ENCODE measurements at regions not wholly inside any gene's neighbourhood (a gene's known extent, or its start where the extent isn't known, plus 50 kb on each side); places are given as distances from the start of the nearest gene placed in this dataset.

GRCh38 chr13:76421011-76421410 is 465.2 kb downstream of the KCTD12 start:
- Mint-ChIP-seq H3K4me1 (ENCODE audit: low read depth) (no peaks in the 10 kb centered on the region), H3K36me3 (ENCODE audit: low read depth) (no peaks in the 10 kb centered on the region), H3K9me3 (no peaks in the 10 kb centered on the region), H3K27ac (no peak overlapping the region), H3K4me3 (no peak overlapping the region), H3K27me3 (no peaks in the 10 kb centered on the region)
- no peak overlapping the region for H3K4me3 ChIP-seq (ENCODE audit: low read length)
- DNase-seq: no peak
- no peaks in the 10 kb centered on the region for H3K9me3 ChIP-seq (ENCODE audit: control insufficient read depth in 1 of 2, insufficient read depth in 1 of 2, low read length in 2 of 2)
- POLR2A ChIA-PET: no interaction called here
- no peaks in the 10 kb centered on the region for H3K4me1 ChIP-seq (ENCODE audit: insufficient read depth, low read length)
- intact Hi-C loops (cut with DNase I, micrococcal nuclease): no loop called here
- H3K36me3 ChIP-seq (ENCODE audit: insufficient read depth, low read length): no peaks in the 10 kb centered on the region
- no peak overlapping the region for H3K27ac ChIP-seq (ENCODE audit: low read depth in 1 of 2, low read length in 2 of 2)
- TF ChIP-seq CTCF (IDR thresholded peaks at IDR 0.05): no peak
- no peak for ATAC-seq (ENCODE audit: poor library complexity)
- CTCF ChIA-PET: no interaction called here
- H3K27me3 ChIP-seq (ENCODE audit: control insufficient read depth in 1 of 2, insufficient read depth in 2 of 2, low read length in 2 of 2): no peaks in the 10 kb centered on the region

GRCh38 chr13:76418404-76418803 is 467.8 kb downstream of the KCTD12 start:
- H3K4me1 Mint-ChIP-seq (ENCODE audit: low read depth): no peaks in the 10 kb centered on the region
- H3K4me3 Mint-ChIP-seq: no peak overlapping the region
- CTCF ChIA-PET: no interaction called here
- Histone ChIP-seq H3K36me3 (ENCODE audit: insufficient read depth, low read length) (no peaks in the 10 kb centered on the region), H3K9me3 (ENCODE audit: control insufficient read depth in 1 of 2, insufficient read depth in 1 of 2, low read length in 2 of 2) (no peaks in the 10 kb centered on the region), H3K27ac (ENCODE audit: low read depth in 1 of 2, low read length in 2 of 2) (no peak overlapping the region), H3K4me1 (ENCODE audit: insufficient read depth, low read length) (no peaks in the 10 kb centered on the region), H3K27me3 (ENCODE audit: control insufficient read depth in 1 of 2, insufficient read depth in 2 of 2, low read length in 2 of 2) (no peaks in the 10 kb centered on the region), H3K4me3 (ENCODE audit: low read length) (no peak overlapping the region)
- H3K36me3 Mint-ChIP-seq (ENCODE audit: low read depth): no peaks in the 10 kb centered on the region
- no peak for TF ChIP-seq CTCF (IDR thresholded peaks at IDR 0.05)
- no peak for ATAC-seq (ENCODE audit: poor library complexity)
- POLR2A ChIA-PET: no interaction called here
- no peak for DNase-seq
- intact Hi-C loops (cut with DNase I, micrococcal nuclease): no loop called here
- H3K27ac Mint-ChIP-seq: no peak overlapping the region
- no peaks in the 10 kb centered on the region for H3K9me3 Mint-ChIP-seq
- H3K27me3 Mint-ChIP-seq: no peaks in the 10 kb centered on the region

GRCh38 chr13:76414320-76414719 is 471.9 kb downstream of the KCTD12 start:
- ChIA-PET CTCF (no interaction called here), POLR2A (no interaction called here)
- DNase-seq: no peak

More at GRCh38 chr13:76414320-76414719, 471.9 kb downstream of the KCTD12 start:
- intact Hi-C loops (cut with DNase I, micrococcal nuclease): no loop called here
- Histone ChIP-seq H3K27ac (ENCODE audit: low read depth in 1 of 2, low read length in 2 of 2) (no peak overlapping the region), H3K4me3 (ENCODE audit: low read length) (no peak overlapping the region), H3K27me3 (ENCODE audit: control insufficient read depth in 1 of 2, insufficient read depth in 2 of 2, low read length in 2 of 2) (no peaks in the 10 kb centered on the region), H3K4me1 (ENCODE audit: insufficient read depth, low read length) (no peaks in the 10 kb centered on the region), H3K36me3 (ENCODE audit: insufficient read depth, low read length) (no peaks in the 10 kb centered on the region), H3K9me3 (ENCODE audit: control insufficient read depth in 1 of 2, insufficient read depth in 1 of 2, low read length in 2 of 2) (no peaks in the 10 kb centered on the region)
- H3K9me3 Mint-ChIP-seq: no peaks in the 10 kb centered on the region
- no peak for ATAC-seq (ENCODE audit: poor library complexity)
- no peaks in the 10 kb centered on the region for H3K4me1 Mint-ChIP-seq (ENCODE audit: low read depth)
- no peak overlapping the region for H3K4me3 Mint-ChIP-seq
- H3K27ac Mint-ChIP-seq: no peak overlapping the region
- no peaks in the 10 kb centered on the region for H3K36me3 Mint-ChIP-seq (ENCODE audit: low read depth)
- no peak for TF ChIP-seq CTCF (IDR thresholded peaks at IDR 0.05)
- no peaks in the 10 kb centered on the region for H3K27me3 Mint-ChIP-seq
